IMR-90 (cell line): ENCODE measurements at regions not wholly inside any gene's neighbourhood (a gene's known extent, or its start where the extent isn't known, plus 50 kb on each side); places are given as distances from the start of the nearest gene placed in this dataset.

ENCODE experiments used
- ATAC-seq: fragments of 200-7000 bp; cut with Tn5 transposase; 2 replicates; pipeline ENCODE4 v1.9.1; 2020; ENCODE audit warnings: low read depth, mild to moderate bottlenecking, moderate library complexity
- BruUV-seq: library from RNA; stranded (reverse); fragments of 400-500 nt; replicated peaks from 2 replicates; lab custom pipeline; 2021; lab: Mats Ljungman, UMichigan
- CTCF ChIA-PET: fragments of 300-600 bp; formaldehyde crosslinking; extraction: SDS; loops from one replicate; lab custom pipeline; 2021; ENCODE audit warnings: antibody characterized with exemption; lab: Yijun Ruan, JAX
- POLR2A ChIA-PET: fragments of 300-600 bp; sonication (Branson Sonifier 250); formaldehyde crosslinking; loops from one replicate; lab custom pipeline; 2022; ENCODE audit warnings: antibody characterized with exemption; ENCODE audit not compliant: unreplicated experiment; lab: Charles Lee
- DNase-seq: peaks from one replicate; pipeline ENCODE4 v3.0.0; 2013
- H2AFZ ChIP-seq: replicated peaks from 2 replicates; pipeline ENCODE3; 2013; ENCODE audit warnings: low read length, mild to moderate bottlenecking; ENCODE audit not compliant: poor library complexity
- H2AK5ac ChIP-seq: 2 replicates; pipeline ENCODE4 v1.6.1; 2013; ENCODE audit warnings: low read depth, low read length, inconsistent platforms
- H2AK9ac ChIP-seq: replicated peaks from 2 replicates; pipeline ENCODE3; 2013; ENCODE audit warnings: mild to moderate bottlenecking, low read depth, low read length, moderate library complexity; ENCODE audit not compliant: poor library complexity
- H2BK120ac ChIP-seq: 2 replicates; pipeline ENCODE4 v1.6.1; 2013; ENCODE audit warnings: low read depth, low read length, inconsistent platforms
- H2BK15ac ChIP-seq: 3 replicates; pipeline ENCODE4 v1.6.1; 2013; ENCODE audit warnings: low read depth, low read length, inconsistent platforms
- H2BK20ac ChIP-seq: 2 replicates; pipeline ENCODE4 v1.6.1; 2013; ENCODE audit warnings: low read depth, mild to moderate bottlenecking, inconsistent platforms, low read length, moderate library complexity
- H2BK5ac ChIP-seq: 2 replicates; pipeline ENCODE4 v1.6.1; 2013; ENCODE audit warnings: mild to moderate bottlenecking, low read depth, low read length, inconsistent platforms; ENCODE audit not compliant: poor library complexity, severe bottlenecking
- H3K14ac ChIP-seq: replicated peaks from 2 replicates; pipeline ENCODE4 v1.6.1; 2013; ENCODE audit warnings: low read depth, low read length, inconsistent platforms
- H3K18ac ChIP-seq: 2 replicates; pipeline ENCODE4 v1.6.1; 2013; ENCODE audit warnings: low read depth, low read length, control low read depth
- H3K23ac ChIP-seq: 2 replicates; pipeline ENCODE4 v1.6.1; 2013; ENCODE audit warnings: low read depth, low read length, inconsistent platforms
- H3K27ac ChIP-seq: 2 replicates; pipeline ENCODE4 v1.5.1; 2013; ENCODE audit warnings: mild to moderate bottlenecking, control low read depth, low read length; ENCODE audit not compliant: insufficient read depth
- H3K27me3 ChIP-seq: 2 replicates; pipeline ENCODE4 v1.6.1; 2013; ENCODE audit warnings: low read length; ENCODE audit not compliant: control insufficient read depth, insufficient read depth
- H3K36me3 ChIP-seq: 2 replicates; pipeline ENCODE4 v1.6.1; 2013; ENCODE audit warnings: low read length, mixed read lengths; ENCODE audit not compliant: control insufficient read depth, insufficient read depth
- H3K4ac ChIP-seq: 2 replicates; pipeline ENCODE4 v1.6.1; 2013; ENCODE audit warnings: low read depth, low read length, inconsistent platforms
- H3K4me1 ChIP-seq: 2 replicates; pipeline ENCODE4 v1.6.1; 2013; ENCODE audit warnings: low read length, mixed read lengths; ENCODE audit not compliant: control insufficient read depth, insufficient read depth
- H3K4me2 ChIP-seq: 2 replicates; pipeline ENCODE4 v1.6.1; 2013; ENCODE audit warnings: low read depth, mild to moderate bottlenecking, control low read depth, low read length, moderate library complexity
- H3K4me3 ChIP-seq: 2 replicates; pipeline ENCODE4 v1.5.1; 2013; ENCODE audit warnings: low read depth, mild to moderate bottlenecking, control low read depth, low read length, moderate library complexity; ENCODE audit not compliant: insufficient read depth
- H3K56ac ChIP-seq: 2 replicates; pipeline ENCODE4 v1.6.1; 2013; ENCODE audit warnings: low read length, inconsistent platforms; ENCODE audit not compliant: insufficient read depth; ENCODE audit errors: extremely low read depth
- H3K79me1 ChIP-seq, 2 experiments: 2 replicates each; pipeline ENCODE4 v1.6.1; 2013; ENCODE audit warnings: low read length in 2 of 2, inconsistent platforms in 1 of 2, low read depth in 1 of 2
- H3K9ac ChIP-seq: 2 replicates; pipeline ENCODE4 v1.6.1; 2013; ENCODE audit warnings: low read depth, low read length, control low read depth
- H3K9me1 ChIP-seq: 2 replicates; pipeline ENCODE4 v1.6.1; 2013; ENCODE audit warnings: low read length, inconsistent platforms; ENCODE audit not compliant: insufficient read depth
- H3K9me3 ChIP-seq: 2 replicates; pipeline ENCODE4 v1.6.1; 2013; ENCODE audit warnings: low read length; ENCODE audit not compliant: control insufficient read depth, insufficient read depth
- H4K20me1 ChIP-seq: 2 replicates; pipeline ENCODE4 v1.6.1; 2013; ENCODE audit warnings: low read length, inconsistent platforms; ENCODE audit not compliant: insufficient read depth
- H4K5ac ChIP-seq: 2 replicates; pipeline ENCODE4 v1.6.1; 2013; ENCODE audit warnings: mild to moderate bottlenecking, low read depth, low read length, control low read depth
- H4K8ac ChIP-seq, 2 experiments: 2 replicates each; pipeline ENCODE4 v1.6.1; 2013; ENCODE audit warnings: low read depth in 2 of 2, low read length in 2 of 2, control low read depth in 1 of 2, inconsistent platforms in 1 of 2
- H4K91ac ChIP-seq: 2 replicates; pipeline ENCODE4 v1.6.1; 2013; ENCODE audit warnings: low read depth, low read length, inconsistent platforms; ENCODE audit not compliant: insufficient read depth
- BHLHE40 ChIP-seq: fragments of 150-350 bp; IDR thresholded peaks from 2 replicates; pipeline ENCODE4 v1.6.1; 2016; ENCODE audit warnings: mild to moderate bottlenecking, low read depth, low read length
- CHD1 ChIP-seq: IDR thresholded peaks from 2 replicates; pipeline ENCODE4 v1.6.1; 2012; ENCODE audit warnings: low read depth, low read length, improper control_type of control experiment
- FOS ChIP-seq: fragments of 150-350 bp; IDR thresholded peaks from 2 replicates; pipeline ENCODE4 v1.6.1; 2016; ENCODE audit warnings: low read depth, low read length
- MAZ ChIP-seq: IDR thresholded peaks from 2 replicates; pipeline ENCODE4 v1.6.1; 2012; ENCODE audit warnings: low read depth, mild to moderate bottlenecking, low read length, improper control_type of control experiment, moderate library complexity, borderline replicate concordance
- MXI1 ChIP-seq: IDR thresholded peaks from 2 replicates; pipeline ENCODE4 v1.6.1; 2012; ENCODE audit warnings: low read depth, mild to moderate bottlenecking, low read length, moderate library complexity, borderline replicate concordance
- NFE2L2 ChIP-seq: fragments of 150-350 bp; IDR thresholded peaks from 2 replicates; pipeline ENCODE4 v1.6.1; 2016; ENCODE audit warnings: low read depth, mild to moderate bottlenecking, low read length
- RAD21 ChIP-seq: IDR thresholded peaks from 2 replicates; pipeline ENCODE4 v1.6.1; 2012; ENCODE audit warnings: low read length, improper control_type of control experiment
- RCOR1 ChIP-seq: IDR thresholded peaks from 2 replicates; pipeline ENCODE4 v1.6.1; 2012; ENCODE audit warnings: mild to moderate bottlenecking, low read length, improper control_type of control experiment; ENCODE audit not compliant: insufficient replicate concordance
- RFX5 ChIP-seq: IDR thresholded peaks from 2 replicates; pipeline ENCODE4 v1.8.0; 2012; ENCODE audit warnings: low read depth, mild to moderate bottlenecking, low read length, moderate library complexity
- SMC3 ChIP-seq: fragments of 150-350 bp; IDR thresholded peaks from 2 replicates; pipeline ENCODE4 v1.6.1; 2016; ENCODE audit warnings: low read depth, mild to moderate bottlenecking, antibody characterized with exemption, low read length, moderate library complexity
- WGBS, 2 experiments: methylation state at CpG; one replicate each; pipeline versions ENCODE4 v1.1.5 to v1.1.7; 2013; ENCODE audit warnings: missing lambda C conversion rate in 2 of 2; ENCODE audit not compliant: insufficient read length in 1 of 2; ENCODE audit errors: extremely low coverage in 2 of 2; 5-methylcytosine and 5-hydroxymethylcytosine counted together
- dilution Hi-C: fragments of 300-500 bp; cut with HindIII; formaldehyde crosslinking; loops from one replicate; pipeline ENCODE4 v1.14.3; 2018; ENCODE audit warnings: low sequenced_read_pairs; ENCODE audit not compliant: unreplicated experiment
- in situ Hi-C: fragments of 300-500 bp; cut with MboI; formaldehyde crosslinking; loops from 3 replicates; pipeline ENCODE4 v1.14.3; 2019; ENCODE audit warnings: low sequenced_read_pairs, inconsistent platforms, mixed read lengths
- intact Hi-C: fragments of 100-400 bp; cut with micrococcal nuclease; formaldehyde crosslinking; loops from 2 replicates; pipeline ENCODE4 v1.10.0; 2022
- TF ChIP-seq, protein P1 (sequence below): fragments of 150-350 bp; IDR thresholded peaks from 2 replicates; pipeline ENCODE4 v1.6.1; 2017; ENCODE audit warnings: mild to moderate bottlenecking, antibody characterized with exemption, low read length, low read depth
- TF ChIP-seq, protein P2 (sequence below): fragments of 150-350 bp; IDR thresholded peaks from 2 replicates; pipeline ENCODE4 v1.6.1; 2016; ENCODE audit warnings: low read depth, mild to moderate bottlenecking, low read length, moderate library complexity, borderline replicate concordance

DNA sequence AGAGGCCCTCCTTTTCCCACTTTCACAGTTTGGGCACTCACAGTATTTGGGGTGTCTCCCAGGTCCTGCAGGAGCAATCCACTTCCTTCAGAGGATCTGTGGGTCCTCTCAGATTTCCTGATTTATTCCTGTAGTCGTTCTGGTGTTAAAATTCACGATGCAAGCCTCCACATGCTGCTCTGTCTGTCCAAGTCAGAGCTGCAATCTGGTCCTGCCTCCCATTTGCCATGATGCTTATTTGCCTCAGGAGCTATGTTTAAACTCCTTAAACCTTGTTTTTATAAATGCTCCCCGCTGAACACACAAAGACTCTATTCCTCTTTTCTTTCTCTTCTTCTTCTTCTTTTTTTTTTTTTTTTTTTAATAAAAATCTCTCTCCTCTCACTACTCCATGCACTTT is 558.7 kb upstream of the NECTIN3 start:
- Histone ChIP-seq H4K5ac (no peak overlapping the region), H3K18ac (no peak overlapping the region), H2BK5ac (no peak overlapping the region), H2AFZ (no peak overlapping the region), H3K4me3 (no peak overlapping the region), H3K27me3 (no peaks in the 10 kb centered on the region), H4K20me1 (no peaks in the 10 kb centered on the region), H2BK20ac (no peak overlapping the region), H3K9me1 (no peaks in the 10 kb centered on the region), H3K4me1 (no peaks in the 10 kb centered on the region), H3K4ac (no peak overlapping the region), H3K56ac (no peak overlapping the region), H2AK9ac (no peak overlapping the region), H3K9me3 (no peaks in the 10 kb centered on the region), H4K91ac (no peak overlapping the region), H3K9ac (no peak overlapping the region), H2AK5ac (no peak overlapping the region), H4K8ac (no peak overlapping the region), H3K36me3 (no peaks in the 10 kb centered on the region), H3K14ac (no peak overlapping the region), H2BK120ac (no peak overlapping the region), H2BK15ac (no peak overlapping the region), H3K27ac (no peak overlapping the region), H3K79me1 (no peaks in the 10 kb centered on the region), H3K4me2 (no peak overlapping the region), H3K23ac (no peak overlapping the region)
- WGBS, 2 experiments = 89% methylated on average over 2 of the region's 3 CpGs; no CpG with 5 or more reads in 1 of the 2 experiments
- BruUV-seq = no TSS peak
- POLR2A ChIA-PET = no interaction called here
- ATAC-seq (no peak), DNase-seq (no peak)
- dilution Hi-C loops = no loop called here
- TF ChIP-seq RFX5 (no peak), RAD21 (no peak), SMC3 (no peak), MXI1 (no peak), BHLHE40 (no peak), NFE2L2 (no peak), RCOR1 (no peak), MAZ (no peak), FOS (no peak), CHD1 (no peak)
- TF ChIP-seq, protein P1, sequence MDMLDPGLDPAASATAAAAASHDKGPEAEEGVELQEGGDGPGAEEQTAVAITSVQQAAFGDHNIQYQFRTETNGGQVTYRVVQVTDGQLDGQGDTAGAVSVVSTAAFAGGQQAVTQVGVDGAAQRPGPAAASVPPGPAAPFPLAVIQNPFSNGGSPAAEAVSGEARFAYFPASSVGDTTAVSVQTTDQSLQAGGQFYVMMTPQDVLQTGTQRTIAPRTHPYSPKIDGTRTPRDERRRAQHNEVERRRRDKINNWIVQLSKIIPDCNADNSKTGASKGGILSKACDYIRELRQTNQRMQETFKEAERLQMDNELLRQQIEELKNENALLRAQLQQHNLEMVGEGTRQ = no peak
- TF ChIP-seq, protein P2, sequence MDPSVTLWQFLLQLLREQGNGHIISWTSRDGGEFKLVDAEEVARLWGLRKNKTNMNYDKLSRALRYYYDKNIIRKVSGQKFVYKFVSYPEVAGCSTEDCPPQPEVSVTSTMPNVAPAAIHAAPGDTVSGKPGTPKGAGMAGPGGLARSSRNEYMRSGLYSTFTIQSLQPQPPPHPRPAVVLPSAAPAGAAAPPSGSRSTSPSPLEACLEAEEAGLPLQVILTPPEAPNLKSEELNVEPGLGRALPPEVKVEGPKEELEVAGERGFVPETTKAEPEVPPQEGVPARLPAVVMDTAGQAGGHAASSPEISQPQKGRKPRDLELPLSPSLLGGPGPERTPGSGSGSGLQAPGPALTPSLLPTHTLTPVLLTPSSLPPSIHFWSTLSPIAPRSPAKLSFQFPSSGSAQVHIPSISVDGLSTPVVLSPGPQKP = no peak
- CTCF ChIA-PET = interaction anchor here (0.6 kb wide), 1 partner anchor 143 kb away, joined by 7 read pairs; no protein-coding TSS in a partner anchor
- in situ Hi-C loops = no loop called here
- intact Hi-C loops = no loop called here
